Fibroblast of lung (primary cell): ENCODE measurements at regions not wholly inside any gene's neighbourhood (a gene's known extent, or its start where the extent isn't known, plus 50 kb on each side); places are given as distances from the start of the nearest gene placed in this dataset.

ENCODE experiments used
- DNase-seq, 2 donors: peaks; one replicate each; pipeline versions ENCODE4 v3.0.0 to v3.0.0-alpha.2; 2010; ENCODE audit warnings: low read depth in 2 of 2
- H2AFZ ChIP-seq: 2 replicates; pipeline ENCODE4 v1.5.1; 2012; ENCODE audit warnings: low read length, control low read depth, inconsistent platforms
- H3K27ac ChIP-seq: 2 replicates; pipeline ENCODE4 v1.5.1; 2011; ENCODE audit warnings: low read length, control low read depth; ENCODE audit not compliant: insufficient read depth
- H3K27me3 ChIP-seq: 2 replicates; pipeline ENCODE4 v1.5.1; 2011; ENCODE audit warnings: mild to moderate bottlenecking, low read length; ENCODE audit not compliant: control insufficient read depth, insufficient read depth
- H3K36me3 ChIP-seq: 2 replicates; pipeline ENCODE4 v1.5.1; 2011; ENCODE audit warnings: low read length; ENCODE audit not compliant: control insufficient read depth, insufficient read depth
- H3K4me1 ChIP-seq: 2 replicates; pipeline ENCODE4 v1.5.1; 2011; ENCODE audit warnings: low read length; ENCODE audit not compliant: control insufficient read depth, insufficient read depth; ENCODE audit errors: extremely low read depth
- H3K4me2 ChIP-seq: 2 replicates; pipeline ENCODE4 v1.5.1; 2011; ENCODE audit warnings: low read length, control low read depth; ENCODE audit not compliant: insufficient read depth; ENCODE audit errors: extremely low read depth
- H3K4me3 ChIP-seq, 4 experiments: fragments of 200-600 bp in 1 of 4; sonication (generic) in 1 of 4; replicated peaks in 1 of 4; 2 replicates each; pipeline ENCODE4 v1.5.1; 2011 to 2016; ENCODE audit warnings: low read length in 4 of 4, low read depth in 3 of 4, mild to moderate bottlenecking in 3 of 4, control low read depth in 2 of 4, inconsistent platforms in 1 of 4, mixed read lengths in 1 of 4; ENCODE audit not compliant: insufficient read depth in 1 of 4; ENCODE audit errors: control extremely low read depth in 1 of 4
- H3K79me2 ChIP-seq: 2 replicates; pipeline ENCODE4 v1.5.1; 2012; ENCODE audit warnings: mild to moderate bottlenecking, low read length, inconsistent platforms; ENCODE audit not compliant: control insufficient read depth, insufficient read depth
- H3K9ac ChIP-seq: 2 replicates; pipeline ENCODE4 v1.5.1; 2011; ENCODE audit warnings: mild to moderate bottlenecking, low read length, control low read depth; ENCODE audit not compliant: insufficient read depth
- H3K9me3 ChIP-seq: 2 replicates; pipeline ENCODE4 v1.5.1; 2012; ENCODE audit warnings: low read depth, low read length; ENCODE audit not compliant: control insufficient read depth, insufficient read depth
- H4K20me1 ChIP-seq: 2 replicates; pipeline ENCODE4 v1.5.1; 2011; ENCODE audit warnings: low read length; ENCODE audit not compliant: control insufficient read depth, insufficient read depth; ENCODE audit errors: extremely low read depth
- EZH2 ChIP-seq: IDR thresholded peaks from 2 replicates; pipeline ENCODE4 v1.5.1; 2012; ENCODE audit warnings: low read length, control low read depth, mild to moderate bottlenecking; ENCODE audit errors: missing control alignments
- TF ChIP-seq, protein P1 (sequence below), 2 donors: IDR thresholded peaks in 1 of 2; conservative IDR thresholded peaks in 1 of 2; 1 replicate in 1 of 2; 2 replicates in 1 of 2; pipeline ENCODE4 v1.5.1; 2011 to 2012; ENCODE audit warnings: low read length in 2 of 2, control low read depth in 1 of 2, inconsistent platforms in 1 of 2, low read depth in 1 of 2, mild to moderate bottlenecking in 1 of 2

DNA sequence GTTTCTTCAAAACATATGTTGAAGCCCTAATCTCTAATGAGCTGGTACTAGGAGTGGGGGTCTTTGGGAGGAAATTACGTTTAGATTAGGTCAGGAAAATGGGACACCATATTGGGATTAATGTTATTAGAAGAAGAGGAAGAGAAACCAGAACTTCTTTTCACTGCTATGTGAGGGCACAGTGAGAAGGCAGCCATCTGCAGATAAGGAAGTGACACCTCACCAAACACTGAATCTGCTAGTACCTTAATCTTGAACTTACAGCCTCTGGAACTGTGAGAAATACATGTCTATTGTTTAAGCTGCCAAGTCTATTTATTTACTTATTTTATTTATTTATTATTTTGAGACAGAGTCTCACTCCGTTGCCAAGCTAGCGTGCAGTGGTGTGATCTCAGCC is 482.4 kb downstream of the CDY2B start:
- DNase-seq = no peak
- TF ChIP-seq, protein P1, sequence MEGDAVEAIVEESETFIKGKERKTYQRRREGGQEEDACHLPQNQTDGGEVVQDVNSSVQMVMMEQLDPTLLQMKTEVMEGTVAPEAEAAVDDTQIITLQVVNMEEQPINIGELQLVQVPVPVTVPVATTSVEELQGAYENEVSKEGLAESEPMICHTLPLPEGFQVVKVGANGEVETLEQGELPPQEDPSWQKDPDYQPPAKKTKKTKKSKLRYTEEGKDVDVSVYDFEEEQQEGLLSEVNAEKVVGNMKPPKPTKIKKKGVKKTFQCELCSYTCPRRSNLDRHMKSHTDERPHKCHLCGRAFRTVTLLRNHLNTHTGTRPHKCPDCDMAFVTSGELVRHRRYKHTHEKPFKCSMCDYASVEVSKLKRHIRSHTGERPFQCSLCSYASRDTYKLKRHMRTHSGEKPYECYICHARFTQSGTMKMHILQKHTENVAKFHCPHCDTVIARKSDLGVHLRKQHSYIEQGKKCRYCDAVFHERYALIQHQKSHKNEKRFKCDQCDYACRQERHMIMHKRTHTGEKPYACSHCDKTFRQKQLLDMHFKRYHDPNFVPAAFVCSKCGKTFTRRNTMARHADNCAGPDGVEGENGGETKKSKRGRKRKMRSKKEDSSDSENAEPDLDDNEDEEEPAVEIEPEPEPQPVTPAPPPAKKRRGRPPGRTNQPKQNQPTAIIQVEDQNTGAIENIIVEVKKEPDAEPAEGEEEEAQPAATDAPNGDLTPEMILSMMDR (conservative IDR thresholded peaks at IDR 0.05 in 1 of 2, IDR thresholded peaks at IDR 0.05 in 1 of 2; ENCODE audit: low read depth in 1 of 2, low read length in 2 of 2) = no peak
- no peak for TF ChIP-seq EZH2
- H4K20me1 ChIP-seq = no peaks in the 10 kb centered on the region
- H3K4me2 ChIP-seq = no peak overlapping the region
- no peak overlapping the region for H3K4me3 ChIP-seq
- H2AFZ ChIP-seq = no peak overlapping the region
- no peak overlapping the region for H3K9ac ChIP-seq
- H3K27me3 ChIP-seq = no peaks in the 10 kb centered on the region
- no peak overlapping the region for H3K27ac ChIP-seq
- no peaks in the 10 kb centered on the region for H3K9me3 ChIP-seq
- no peaks in the 10 kb centered on the region for H3K79me2 ChIP-seq
- H3K4me1 ChIP-seq = no peaks in the 10 kb centered on the region
- H3K36me3 ChIP-seq = no peaks in the 10 kb centered on the region

DNA sequence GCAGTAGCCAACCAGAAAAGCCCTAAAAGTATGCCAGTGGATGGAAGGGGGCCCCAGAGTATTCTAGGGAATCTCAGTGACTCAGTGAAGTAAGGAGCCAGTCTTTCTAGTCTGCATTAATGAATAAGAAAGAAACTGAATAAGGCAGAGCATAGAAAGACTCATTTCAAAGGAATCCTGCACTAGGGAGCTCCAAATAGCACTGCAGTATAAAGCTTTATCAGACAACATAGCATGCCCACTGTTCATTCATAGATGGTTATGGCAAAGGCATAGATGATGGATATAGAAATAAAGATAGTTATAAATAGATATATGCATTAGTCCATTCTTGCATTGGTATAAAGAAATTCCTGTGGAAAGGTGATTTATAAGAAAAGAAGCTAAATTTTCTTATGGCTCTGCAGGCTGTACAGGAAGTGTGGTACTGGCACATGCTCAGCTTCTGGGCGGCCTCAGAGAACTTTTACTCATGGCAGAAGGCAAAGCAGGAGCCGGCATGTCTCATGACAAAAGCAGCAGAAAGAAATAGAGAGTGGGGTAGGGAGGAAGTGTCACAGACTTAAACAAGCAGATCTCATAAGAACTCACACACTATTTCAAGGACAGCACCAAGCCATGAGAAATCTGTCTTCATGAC is 498.5 kb downstream of the CDY2B start:
- Histone ChIP-seq H3K27ac (no peak overlapping the region), H3K27me3 (no peaks in the 10 kb centered on the region), H3K4me3 (no peak overlapping the region), H3K4me2 (no peak overlapping the region), H3K36me3 (no peaks in the 10 kb centered on the region), H3K9ac (no peak overlapping the region), H3K79me2 (no peaks in the 10 kb centered on the region), H2AFZ (no peak overlapping the region), H4K20me1 (no peaks in the 10 kb centered on the region), H3K4me1 (no peaks in the 10 kb centered on the region), H3K9me3 (no peaks in the 10 kb centered on the region)
- DNase-seq = no peak
- TF ChIP-seq EZH2 = no peak
- TF ChIP-seq, protein P1 (conservative IDR thresholded peaks at IDR 0.05 in 1 of 2, IDR thresholded peaks at IDR 0.05 in 1 of 2; ENCODE audit: low read depth in 1 of 2, low read length in 2 of 2) = no peak

DNA sequence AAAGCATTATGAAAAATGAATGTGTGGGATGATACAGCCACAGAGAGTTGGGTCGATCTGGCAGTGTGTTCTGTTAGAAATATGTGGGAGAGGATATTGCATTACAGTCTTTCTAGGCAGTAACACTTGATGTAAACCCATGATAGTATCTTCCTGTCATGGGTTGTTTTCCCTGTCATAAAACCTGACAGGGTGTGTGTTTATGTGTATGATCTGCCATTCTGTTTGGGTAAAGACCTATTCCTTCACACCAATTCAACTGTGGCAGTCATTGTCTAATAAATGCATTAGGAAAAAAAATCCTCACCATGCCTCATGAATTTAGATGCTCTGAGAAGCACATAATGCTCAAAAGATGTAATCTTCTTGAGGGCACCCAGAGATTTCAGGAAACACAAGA is 501.7 kb downstream of the CDY2B start:
- H4K20me1 ChIP-seq = no peaks in the 10 kb centered on the region
- no peak overlapping the region for H3K27ac ChIP-seq
- no peaks in the 10 kb centered on the region for H3K9me3 ChIP-seq
- no peaks in the 10 kb centered on the region for H3K4me1 ChIP-seq
- H3K27me3 ChIP-seq = no peaks in the 10 kb centered on the region
- H2AFZ ChIP-seq = no peak overlapping the region
- H3K36me3 ChIP-seq = no peaks in the 10 kb centered on the region
- no peak for DNase-seq
- no peak overlapping the region for H3K9ac ChIP-seq
- no peak overlapping the region for H3K4me3 ChIP-seq
- H3K79me2 ChIP-seq = no peaks in the 10 kb centered on the region
- H3K4me2 ChIP-seq = no peak overlapping the region
- TF ChIP-seq, protein P1 (conservative IDR thresholded peaks at IDR 0.05 in 1 of 2, IDR thresholded peaks at IDR 0.05 in 1 of 2; ENCODE audit: low read depth in 1 of 2, low read length in 2 of 2) = no peak
- TF ChIP-seq EZH2 = no peak
